ENCODE measurements at regions not wholly inside any gene's neighbourhood (a gene's known extent, or its start where the extent isn't known, plus 50 kb on each side); places are given as distances from the start of the nearest gene placed in this dataset.

DNA sequence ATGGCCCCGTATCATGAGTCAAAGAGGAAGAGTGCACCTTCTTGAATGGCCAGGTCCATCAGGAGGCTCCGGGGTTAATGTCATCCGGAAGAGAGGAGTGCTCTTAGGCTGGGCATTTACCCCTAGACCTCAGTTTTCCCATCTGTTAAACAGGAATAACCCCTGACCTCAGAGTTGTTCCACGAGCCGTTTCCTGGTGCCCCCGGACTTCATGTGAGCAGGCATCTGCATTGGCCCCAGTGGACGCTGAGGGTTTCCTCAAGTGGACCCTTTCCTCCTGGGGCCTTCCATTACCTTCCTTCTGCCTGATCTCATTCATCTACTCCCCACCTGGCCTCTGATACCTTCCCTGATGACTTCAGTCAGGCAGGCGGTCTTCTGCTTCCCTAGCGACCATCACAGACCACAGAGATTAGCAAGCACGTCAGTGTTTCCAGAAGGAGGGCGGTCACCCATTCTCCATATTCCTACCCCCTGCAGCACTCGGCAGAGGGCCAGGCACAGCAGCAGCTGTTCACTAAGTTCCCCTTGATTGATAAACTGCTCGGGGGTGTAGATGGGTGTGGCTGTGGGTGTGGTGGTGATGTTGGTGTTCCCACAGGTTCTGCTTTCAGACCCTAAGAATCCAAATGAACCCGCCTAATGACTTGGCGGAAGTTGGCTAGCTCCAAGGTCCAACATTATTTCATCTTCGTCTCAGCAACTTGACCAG is 346.6 kb upstream of the TNRC6C start:
- TF ChIP-seq POLR2AphosphoS5 (IDR thresholded peaks at IDR 0.05; ENCODE audit: low read depth, low read length) (no peak), TAF1 (IDR thresholded peaks at IDR 0.05; ENCODE audit: borderline replicate concordance, insufficient read depth, low read length) (no peak), SIN3A (IDR thresholded peaks at IDR 0.05; ENCODE audit: borderline replicate concordance, insufficient read depth, low read length) (no peak)
- TF ChIP-seq, protein P1, sequence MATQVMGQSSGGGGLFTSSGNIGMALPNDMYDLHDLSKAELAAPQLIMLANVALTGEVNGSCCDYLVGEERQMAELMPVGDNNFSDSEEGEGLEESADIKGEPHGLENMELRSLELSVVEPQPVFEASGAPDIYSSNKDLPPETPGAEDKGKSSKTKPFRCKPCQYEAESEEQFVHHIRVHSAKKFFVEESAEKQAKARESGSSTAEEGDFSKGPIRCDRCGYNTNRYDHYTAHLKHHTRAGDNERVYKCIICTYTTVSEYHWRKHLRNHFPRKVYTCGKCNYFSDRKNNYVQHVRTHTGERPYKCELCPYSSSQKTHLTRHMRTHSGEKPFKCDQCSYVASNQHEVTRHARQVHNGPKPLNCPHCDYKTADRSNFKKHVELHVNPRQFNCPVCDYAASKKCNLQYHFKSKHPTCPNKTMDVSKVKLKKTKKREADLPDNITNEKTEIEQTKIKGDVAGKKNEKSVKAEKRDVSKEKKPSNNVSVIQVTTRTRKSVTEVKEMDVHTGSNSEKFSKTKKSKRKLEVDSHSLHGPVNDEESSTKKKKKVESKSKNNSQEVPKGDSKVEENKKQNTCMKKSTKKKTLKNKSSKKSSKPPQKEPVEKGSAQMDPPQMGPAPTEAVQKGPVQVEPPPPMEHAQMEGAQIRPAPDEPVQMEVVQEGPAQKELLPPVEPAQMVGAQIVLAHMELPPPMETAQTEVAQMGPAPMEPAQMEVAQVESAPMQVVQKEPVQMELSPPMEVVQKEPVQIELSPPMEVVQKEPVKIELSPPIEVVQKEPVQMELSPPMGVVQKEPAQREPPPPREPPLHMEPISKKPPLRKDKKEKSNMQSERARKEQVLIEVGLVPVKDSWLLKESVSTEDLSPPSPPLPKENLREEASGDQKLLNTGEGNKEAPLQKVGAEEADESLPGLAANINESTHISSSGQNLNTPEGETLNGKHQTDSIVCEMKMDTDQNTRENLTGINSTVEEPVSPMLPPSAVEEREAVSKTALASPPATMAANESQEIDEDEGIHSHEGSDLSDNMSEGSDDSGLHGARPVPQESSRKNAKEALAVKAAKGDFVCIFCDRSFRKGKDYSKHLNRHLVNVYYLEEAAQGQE (IDR thresholded peaks at IDR 0.05; ENCODE audit: insufficient read depth in 1 of 2, low read depth in 2 of 2, low read length in 2 of 2): no peak

Data from PFSK-1 (cell line).